Thymus (tissue), 11 donors: ENCODE measurements at regions not wholly inside any gene's neighbourhood (a gene's known extent, or its start where the extent isn't known, plus 50 kb on each side); places are given as distances from the start of the nearest gene placed in this dataset.
"Not testable (repeated sequence)": the region's sequence is repeated elsewhere in the genome, so short reads cannot be mapped to it uniquely, and the experiment has no call there.

ENCODE experiments used
- DNase-seq, 9 donors: peaks; one replicate each; pipeline ENCODE4 v3.0.0-alpha.2; 2013; ENCODE audit warnings: low spot score in 9 of 9, low read depth in 6 of 9, missing footprints in 1 of 9
- H3K27ac ChIP-seq, 2 donors: one replicate each; pipeline ENCODE4 v1.5.1; 2013; ENCODE audit warnings: control low read depth in 1 of 2, low read depth in 1 of 2, low read length in 1 of 2, mild to moderate bottlenecking in 1 of 2, moderate library complexity in 1 of 2
- H3K27me3 ChIP-seq, 2 donors: one replicate each; pipeline ENCODE4 v1.5.1; 2013; ENCODE audit warnings: low read length in 1 of 2; ENCODE audit not compliant: control insufficient read depth in 2 of 2, insufficient read depth in 1 of 2
- H3K36me3 ChIP-seq, 2 donors: one replicate each; pipeline ENCODE4 v1.5.1; 2013; ENCODE audit warnings: low read length in 1 of 2, mild to moderate bottlenecking in 1 of 2, moderate library complexity in 1 of 2; ENCODE audit not compliant: control insufficient read depth in 2 of 2, insufficient read depth in 2 of 2
- H3K4me1 ChIP-seq, 2 donors: one replicate each; pipeline ENCODE4 v1.5.1; 2013; ENCODE audit warnings: low read length in 2 of 2; ENCODE audit not compliant: control insufficient read depth in 2 of 2, insufficient read depth in 2 of 2
- H3K4me3 ChIP-seq, 2 donors: one replicate each; pipeline ENCODE4 v1.5.1; 2013; ENCODE audit warnings: low read length in 2 of 2, control low read depth in 1 of 2, mild to moderate bottlenecking in 1 of 2
- H3K9me3 ChIP-seq, 2 donors: one replicate each; pipeline ENCODE4 v1.5.1; 2013; ENCODE audit warnings: low read length in 1 of 2, mild to moderate bottlenecking in 1 of 2; ENCODE audit not compliant: control insufficient read depth in 2 of 2, insufficient read depth in 1 of 2
- WGBS: extraction: QIAGEN DNeasy Blood & Tissue Kit; methylation state at CpG from one replicate; pipeline ENCODE4 v1.1.7; 2013; 5-methylcytosine and 5-hydroxymethylcytosine counted together
- donor health status: healthy.

DNA sequence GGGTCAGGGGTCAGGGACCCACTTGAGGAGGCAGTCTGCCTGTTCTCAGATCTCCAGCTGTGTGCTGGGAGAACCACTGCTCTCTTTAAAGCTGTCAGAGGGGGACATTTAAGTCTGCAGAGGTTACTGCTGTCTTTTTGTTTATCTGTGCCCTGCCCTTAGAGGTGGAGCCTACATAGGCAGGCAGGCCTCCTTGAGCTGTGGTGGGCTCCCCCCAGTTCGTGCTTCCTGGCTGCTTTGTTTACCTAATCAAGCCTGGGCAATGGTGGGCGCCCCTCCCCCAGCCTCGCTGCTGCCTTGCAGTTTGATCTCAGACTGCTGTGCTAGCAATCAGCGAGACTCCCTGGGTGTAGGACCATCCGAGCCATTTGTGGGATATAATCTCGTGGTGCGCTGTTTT, 830.5 kb upstream of the ANO3 start:
- 80% methylated on average over 7 of the region's 7 CpGs for WGBS
- H3K36me3 ChIP-seq, H3K27ac ChIP-seq, DNase-seq, H3K27me3 ChIP-seq, H3K4me1 ChIP-seq, H3K4me3 ChIP-seq, H3K9me3 ChIP-seq: not testable (repeated sequence)

DNA sequence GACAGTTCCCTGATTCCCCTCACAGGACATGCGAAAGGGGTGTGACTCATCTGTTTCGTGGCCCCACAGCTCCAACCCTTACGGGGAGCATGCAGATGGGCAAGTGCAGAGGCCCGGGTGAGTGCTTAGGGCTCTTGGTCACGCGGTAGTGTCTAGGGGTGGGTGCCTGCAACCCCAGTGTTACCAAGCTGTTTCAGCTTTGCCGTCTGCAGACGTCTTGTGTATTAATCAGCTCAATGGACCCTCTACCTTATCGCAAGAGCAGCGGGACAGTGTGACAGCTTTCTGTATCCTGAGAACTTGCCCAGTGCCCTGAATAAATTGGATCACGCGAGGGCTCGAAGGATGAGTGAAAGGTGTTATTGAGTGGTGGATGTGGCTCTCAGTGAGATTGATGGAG, 816.4 kb upstream of the ANO3 start:
- DNase-seq: no peak
- no peaks in the 10 kb centered on the region for H3K9me3 ChIP-seq
- H3K36me3 ChIP-seq: no peaks in the 10 kb centered on the region
- no peak overlapping the region for H3K4me3 ChIP-seq
- H3K27me3 ChIP-seq: no peaks in the 10 kb centered on the region
- 94% methylated on average over 13 of the region's 13 CpGs for WGBS
- H3K4me1 ChIP-seq: no peaks in the 10 kb centered on the region
- H3K27ac ChIP-seq: no peak overlapping the region

DNA sequence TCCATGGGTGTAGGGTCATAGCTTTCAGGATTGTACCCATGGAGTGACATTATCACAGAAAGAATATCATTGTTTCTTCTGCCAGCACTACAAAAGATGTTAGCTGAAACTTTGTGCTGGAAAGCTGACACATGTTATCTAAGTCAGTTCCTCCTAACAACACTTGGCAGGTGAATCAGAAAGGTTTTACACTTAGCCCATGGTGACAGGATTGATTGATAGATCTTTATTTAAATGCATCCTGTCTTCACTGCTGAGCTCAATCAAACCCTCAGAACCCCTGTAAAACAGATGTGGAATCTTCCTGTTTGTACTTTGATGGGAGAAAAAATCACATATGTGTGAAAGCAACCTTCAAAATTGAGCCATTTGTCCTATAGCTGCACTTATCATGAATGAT, 811.5 kb upstream of the ANO3 start:
- DNase-seq: no peak
- Histone ChIP-seq H3K4me3 (no peak overlapping the region), H3K36me3 (no peaks in the 10 kb centered on the region), H3K4me1 (no peaks in the 10 kb centered on the region), H3K27ac (no peak overlapping the region), H3K27me3 (no peaks in the 10 kb centered on the region), H3K9me3 (no peaks in the 10 kb centered on the region)

DNA sequence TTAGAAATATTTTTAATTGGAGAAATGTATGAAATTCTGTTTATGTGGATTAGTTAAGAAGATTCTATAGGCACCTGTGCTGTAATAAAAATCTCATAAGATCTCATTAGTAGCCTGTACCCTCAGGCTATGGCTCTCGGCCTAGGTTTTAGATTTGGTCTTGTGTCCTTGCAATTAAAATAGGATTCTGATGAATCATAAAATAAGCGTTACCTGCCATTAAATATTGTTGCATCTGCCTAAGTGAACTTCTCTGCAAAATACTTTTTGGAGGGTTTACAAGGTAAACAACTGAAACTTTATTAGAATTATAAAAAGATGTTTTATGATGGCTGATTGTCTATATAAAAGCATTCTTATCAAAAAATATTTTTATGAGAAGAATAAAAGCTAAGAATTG, 804.1 kb upstream of the ANO3 start:
- H3K4me1 ChIP-seq: no peaks in the 10 kb centered on the region
- no peak overlapping the region for H3K27ac ChIP-seq
- H3K4me3 ChIP-seq: no peak overlapping the region
- DNase-seq: no peak
- H3K9me3 ChIP-seq: no peaks in the 10 kb centered on the region
- WGBS: 96% methylated on average over 2 of the region's 2 CpGs
- H3K27me3 ChIP-seq: no peaks in the 10 kb centered on the region
- no peaks in the 10 kb centered on the region for H3K36me3 ChIP-seq

DNA sequence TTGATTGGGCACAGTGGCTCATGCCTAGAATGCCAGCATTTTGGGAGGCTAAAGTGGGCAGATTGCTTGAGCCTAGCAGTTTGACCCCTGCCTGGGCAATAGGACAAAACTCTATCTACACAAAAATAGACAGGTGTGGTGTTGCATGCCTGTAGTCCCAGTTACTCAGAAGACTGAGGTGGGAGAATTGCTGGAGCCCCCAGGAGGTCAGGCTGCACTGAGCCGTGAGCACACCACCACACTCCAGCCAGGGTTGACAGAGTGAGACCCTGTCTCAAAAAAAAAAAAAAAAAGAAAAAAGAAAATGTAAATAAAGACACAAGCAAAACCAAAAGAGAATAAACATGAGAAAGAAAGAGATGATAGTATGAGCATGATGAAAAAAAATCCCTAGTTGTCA, 802.4 kb upstream of the ANO3 start:
- no peaks in the 10 kb centered on the region for H3K4me1 ChIP-seq
- H3K36me3 ChIP-seq: no peaks in the 10 kb centered on the region
- WGBS: 0% methylated on average over 1 of the region's 1 CpG
- H3K27me3 ChIP-seq: no peaks in the 10 kb centered on the region
- no peak overlapping the region for H3K27ac ChIP-seq
- no peaks in the 10 kb centered on the region for H3K9me3 ChIP-seq
- no peak overlapping the region for H3K4me3 ChIP-seq
- DNase-seq: no peak

DNA sequence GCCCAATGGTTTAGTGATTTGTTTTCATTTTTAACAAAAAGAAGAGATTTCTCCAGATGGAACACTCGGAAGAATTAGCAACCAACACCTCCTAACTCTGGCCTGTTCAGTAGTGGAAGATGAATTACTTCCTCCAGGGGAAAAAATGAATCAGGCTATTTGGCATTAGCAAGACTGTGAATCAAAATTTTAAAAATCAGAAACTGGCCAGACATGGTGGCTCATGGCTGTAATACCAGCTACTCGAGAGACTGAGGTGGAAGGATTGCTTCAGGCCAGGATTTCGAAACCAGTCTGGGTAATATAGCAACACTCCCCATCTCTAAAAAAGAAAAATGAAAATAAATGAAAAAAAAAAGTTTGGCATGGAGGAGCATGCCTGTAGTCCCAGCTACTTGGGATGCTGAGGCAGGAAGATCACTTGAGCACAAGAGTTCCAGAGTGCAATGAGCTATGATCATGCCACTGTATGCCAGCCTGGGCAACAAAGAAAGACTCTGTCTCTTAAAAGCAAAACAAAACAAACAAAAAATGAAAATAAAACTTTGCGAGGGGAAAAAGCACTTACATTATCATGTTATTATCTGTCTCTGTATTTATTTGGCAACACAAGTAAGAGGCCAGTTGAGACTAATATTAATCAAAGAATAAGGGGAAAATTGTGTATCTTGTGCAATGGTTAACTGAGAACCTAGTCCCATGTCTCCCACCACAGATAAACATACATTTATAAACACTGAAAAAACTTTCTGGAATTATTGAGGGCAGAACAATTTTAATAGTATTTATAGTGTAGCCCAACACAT, 796.3 kb upstream of the ANO3 start:
- H3K27ac ChIP-seq: no peak overlapping the region
- H3K36me3 ChIP-seq: no peaks in the 10 kb centered on the region
- DNase-seq: no peak
- no peaks in the 10 kb centered on the region for H3K4me1 ChIP-seq
- WGBS: 88% methylated on average over 4 of the region's 4 CpGs
- no peaks in the 10 kb centered on the region for H3K9me3 ChIP-seq
- no peak overlapping the region for H3K4me3 ChIP-seq
- no peaks in the 10 kb centered on the region for H3K27me3 ChIP-seq

DNA sequence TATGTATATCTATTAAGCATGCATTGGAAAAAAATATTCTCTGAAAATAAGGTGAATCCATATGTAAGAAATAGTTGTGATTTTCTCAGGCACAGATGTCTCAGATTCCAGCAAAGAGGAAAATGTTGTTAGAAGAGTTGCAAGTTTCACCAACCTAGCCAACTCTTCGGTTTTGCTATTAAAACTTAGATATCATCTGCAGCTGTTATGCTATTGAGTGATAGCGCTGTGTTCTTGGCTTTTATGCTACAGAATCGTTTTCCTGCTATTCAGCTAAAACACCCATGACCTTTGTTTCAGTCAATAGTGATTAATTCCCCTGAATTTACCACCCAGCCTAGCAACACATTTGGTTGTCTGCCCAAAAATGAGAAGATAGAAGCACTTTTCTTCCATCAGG, 795.6 kb upstream of the ANO3 start:
- Histone ChIP-seq H3K4me3 (no peak overlapping the region), H3K27me3 (no peaks in the 10 kb centered on the region), H3K4me1 (no peaks in the 10 kb centered on the region), H3K9me3 (no peaks in the 10 kb centered on the region), H3K27ac (no peak overlapping the region), H3K36me3 (no peaks in the 10 kb centered on the region)
- WGBS: 85% methylated on average over 3 of the region's 3 CpGs
- no peak for DNase-seq

DNA sequence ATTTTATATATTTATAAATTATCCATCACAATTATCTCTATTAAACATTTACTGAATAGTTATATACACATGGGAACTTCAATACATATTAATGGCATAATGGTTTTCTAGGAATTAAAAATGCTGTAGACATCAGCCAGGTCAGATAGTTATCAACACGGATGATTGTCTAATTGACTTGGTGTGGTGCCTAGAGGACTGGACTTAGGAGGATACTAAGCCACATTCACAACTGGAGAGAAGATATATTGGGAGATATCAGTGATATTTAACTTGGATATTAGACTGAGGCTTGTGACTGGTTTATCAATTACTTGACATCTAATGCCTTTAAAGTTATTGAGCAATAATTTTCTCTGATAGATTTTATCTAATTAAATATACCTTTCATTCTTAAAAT, 794.5 kb upstream of the ANO3 start:
- H3K4me3 ChIP-seq: no peak overlapping the region
- WGBS: 92% methylated on average over 1 of the region's 1 CpG
- no peaks in the 10 kb centered on the region for H3K4me1 ChIP-seq
- no peaks in the 10 kb centered on the region for H3K36me3 ChIP-seq
- no peak for DNase-seq
- H3K27me3 ChIP-seq: no peaks in the 10 kb centered on the region
- H3K27ac ChIP-seq: no peak overlapping the region
- no peaks in the 10 kb centered on the region for H3K9me3 ChIP-seq

DNA sequence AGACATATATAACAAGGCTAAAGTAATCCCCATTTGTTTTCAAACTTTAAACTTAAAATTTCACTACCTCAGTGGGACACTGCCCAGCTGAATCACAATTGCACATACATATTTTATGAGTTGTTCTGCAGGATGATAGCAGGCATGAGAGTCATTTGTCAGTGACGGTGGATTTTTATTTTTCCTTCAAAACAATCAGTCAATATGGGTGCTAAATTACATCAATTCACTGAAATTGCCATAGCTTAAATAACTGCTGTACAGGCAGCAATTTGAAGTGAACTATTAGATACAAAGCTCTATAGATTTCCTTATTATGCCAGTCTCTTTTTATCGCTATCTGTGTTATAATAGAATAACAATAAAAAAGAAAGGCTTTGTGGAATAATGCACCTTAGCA, 784.6 kb upstream of the ANO3 start:
- H3K9me3 ChIP-seq: no peaks in the 10 kb centered on the region
- no peak for DNase-seq
- H3K27ac ChIP-seq: no peak overlapping the region
- no peaks in the 10 kb centered on the region for H3K4me1 ChIP-seq
- no peak overlapping the region for H3K4me3 ChIP-seq
- 91% methylated on average over 2 of the region's 2 CpGs for WGBS
- no peaks in the 10 kb centered on the region for H3K36me3 ChIP-seq
- no peaks in the 10 kb centered on the region for H3K27me3 ChIP-seq

DNA sequence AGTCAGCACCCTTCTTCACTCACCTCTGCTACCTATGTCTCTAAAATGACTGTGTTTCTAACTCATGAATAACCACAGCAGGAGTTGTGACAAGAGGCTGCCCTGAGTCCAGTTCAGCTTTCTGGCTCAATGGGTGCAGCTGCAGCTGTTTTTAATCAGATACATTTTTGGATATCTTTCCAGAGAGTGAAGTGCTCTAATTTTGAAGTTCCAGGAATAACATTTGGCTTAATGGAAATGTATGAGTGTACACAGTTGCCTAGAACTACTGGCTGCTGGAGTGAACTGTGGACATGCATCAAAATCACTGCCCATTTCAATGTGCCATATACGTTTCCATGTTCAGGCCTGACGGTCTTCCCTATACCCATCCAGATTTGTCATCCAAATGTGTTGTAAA, 769.5 kb upstream of the ANO3 start:
- H3K4me1 ChIP-seq: no peaks in the 10 kb centered on the region
- H3K27me3 ChIP-seq: no peaks in the 10 kb centered on the region
- DNase-seq: no peak
- no peaks in the 10 kb centered on the region for H3K36me3 ChIP-seq
- H3K27ac ChIP-seq: no peak overlapping the region
- 94% methylated on average over 2 of the region's 2 CpGs for WGBS
- no peaks in the 10 kb centered on the region for H3K9me3 ChIP-seq
- H3K4me3 ChIP-seq: no peak overlapping the region
